WTC11 (cell line): ENCODE measurements at regions not wholly inside any gene's neighbourhood (a gene's known extent, or its start where the extent isn't known, plus 50 kb on each side); places are given as distances from the start of the nearest gene placed in this dataset.

Experiments used
- ELF4 ChIP-seq: sonication (generic); formaldehyde crosslinking; IDR thresholded peaks from 2 replicates; pipeline ENCODE4 v1.8.1; 2022; ENCODE audit warnings: low read depth, mild to moderate bottlenecking, moderate library complexity, missing genetic modification reagents
- TCF7 ChIP-seq: sonication (generic); formaldehyde crosslinking; IDR thresholded peaks from 2 replicates; pipeline ENCODE4 v1.8.0; 2022; ENCODE audit warnings: mild to moderate bottlenecking, low read depth, missing genetic modification reagents, moderate library complexity
- TF ChIP-seq, protein P1 (sequence below): sonication (generic); formaldehyde crosslinking; IDR thresholded peaks from 2 replicates; pipeline ENCODE4 v1.8.1; 2023; ENCODE audit warnings: mild to moderate bottlenecking, missing genetic modification reagents
- TF ChIP-seq, protein P2 (sequence below): fragments of 200-600 bp; IDR thresholded peaks from 2 replicates; pipeline ENCODE4 v1.8.0; 2022; ENCODE audit warnings: antibody characterized with exemption
- TF ChIP-seq, protein P3 (sequence below): sonication (generic); formaldehyde crosslinking; IDR thresholded peaks from 2 replicates; pipeline ENCODE4 v1.8.1; 2023; ENCODE audit warnings: mild to moderate bottlenecking, moderate library complexity, missing genetic modification reagents
- TF ChIP-seq, protein P4 (sequence below): sonication (generic); formaldehyde crosslinking; IDR thresholded peaks from 2 replicates; pipeline ENCODE4 v1.8.1; 2022; ENCODE audit warnings: low read depth, missing genetic modification reagents, borderline replicate concordance
- TF ChIP-seq, protein P5 (sequence below): sonication (generic); formaldehyde crosslinking; IDR thresholded peaks from 2 replicates; pipeline ENCODE4 v1.8.1; 2023; ENCODE audit warnings: mild to moderate bottlenecking, missing genetic modification reagents
- TF ChIP-seq, protein P6 (sequence below): sonication (generic); formaldehyde crosslinking; IDR thresholded peaks from 2 replicates; pipeline ENCODE4 v1.8.0; 2022; ENCODE audit warnings: mild to moderate bottlenecking, missing genetic modification reagents
- TF ChIP-seq, protein P7 (sequence below): sonication (generic); formaldehyde crosslinking; conservative IDR thresholded peaks from 2 replicates; pipeline ENCODE4 v1.8.1; 2023; ENCODE audit warnings: mild to moderate bottlenecking, low read depth, missing genetic modification reagents, moderate library complexity

DNA sequence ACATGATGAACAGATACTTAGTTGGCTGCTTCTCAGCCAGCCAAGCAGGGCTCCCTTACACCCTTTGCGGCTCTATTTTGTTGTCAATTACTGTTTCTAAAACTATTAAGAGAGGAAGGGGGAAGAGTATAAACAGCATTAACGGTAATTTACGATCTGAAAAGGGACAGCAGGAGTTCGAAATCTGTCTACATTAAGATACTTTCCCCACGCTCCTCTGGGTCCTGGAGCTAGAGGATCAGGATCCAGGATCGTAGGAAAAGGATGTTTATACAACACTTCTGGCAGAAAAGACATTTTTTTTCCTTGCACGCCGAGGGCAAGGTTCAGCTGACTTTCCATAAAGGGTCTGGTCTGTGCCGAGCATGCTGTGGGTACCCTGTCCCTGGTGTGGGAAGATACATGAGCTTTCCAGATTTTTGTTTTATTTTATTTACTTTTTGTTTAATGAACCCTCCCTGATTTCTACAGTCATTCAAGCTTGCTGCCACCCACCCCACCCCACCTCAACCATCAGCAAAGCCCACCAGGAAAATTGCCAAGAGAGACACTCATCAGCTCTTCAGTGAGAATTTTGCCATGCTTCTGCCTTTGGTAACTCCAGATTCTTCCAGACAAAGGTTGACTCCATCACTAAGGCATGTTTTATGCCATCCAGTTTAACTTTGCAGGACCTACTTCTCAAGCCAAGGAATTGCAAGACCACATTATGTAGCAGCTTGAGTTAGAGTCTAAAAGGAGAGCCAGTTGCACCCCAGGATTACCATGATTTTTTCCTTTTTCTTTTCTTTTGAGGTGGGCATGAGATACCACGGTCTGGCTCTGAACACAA, 188.1 kb downstream of the QDPR start:
- TF ChIP-seq, protein P1, sequence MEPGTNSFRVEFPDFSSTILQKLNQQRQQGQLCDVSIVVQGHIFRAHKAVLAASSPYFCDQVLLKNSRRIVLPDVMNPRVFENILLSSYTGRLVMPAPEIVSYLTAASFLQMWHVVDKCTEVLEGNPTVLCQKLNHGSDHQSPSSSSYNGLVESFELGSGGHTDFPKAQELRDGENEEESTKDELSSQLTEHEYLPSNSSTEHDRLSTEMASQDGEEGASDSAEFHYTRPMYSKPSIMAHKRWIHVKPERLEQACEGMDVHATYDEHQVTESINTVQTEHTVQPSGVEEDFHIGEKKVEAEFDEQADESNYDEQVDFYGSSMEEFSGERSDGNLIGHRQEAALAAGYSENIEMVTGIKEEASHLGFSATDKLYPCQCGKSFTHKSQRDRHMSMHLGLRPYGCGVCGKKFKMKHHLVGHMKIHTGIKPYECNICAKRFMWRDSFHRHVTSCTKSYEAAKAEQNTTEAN (CRISPR knock-in tag), result no peak
- TF ChIP-seq, protein P2, sequence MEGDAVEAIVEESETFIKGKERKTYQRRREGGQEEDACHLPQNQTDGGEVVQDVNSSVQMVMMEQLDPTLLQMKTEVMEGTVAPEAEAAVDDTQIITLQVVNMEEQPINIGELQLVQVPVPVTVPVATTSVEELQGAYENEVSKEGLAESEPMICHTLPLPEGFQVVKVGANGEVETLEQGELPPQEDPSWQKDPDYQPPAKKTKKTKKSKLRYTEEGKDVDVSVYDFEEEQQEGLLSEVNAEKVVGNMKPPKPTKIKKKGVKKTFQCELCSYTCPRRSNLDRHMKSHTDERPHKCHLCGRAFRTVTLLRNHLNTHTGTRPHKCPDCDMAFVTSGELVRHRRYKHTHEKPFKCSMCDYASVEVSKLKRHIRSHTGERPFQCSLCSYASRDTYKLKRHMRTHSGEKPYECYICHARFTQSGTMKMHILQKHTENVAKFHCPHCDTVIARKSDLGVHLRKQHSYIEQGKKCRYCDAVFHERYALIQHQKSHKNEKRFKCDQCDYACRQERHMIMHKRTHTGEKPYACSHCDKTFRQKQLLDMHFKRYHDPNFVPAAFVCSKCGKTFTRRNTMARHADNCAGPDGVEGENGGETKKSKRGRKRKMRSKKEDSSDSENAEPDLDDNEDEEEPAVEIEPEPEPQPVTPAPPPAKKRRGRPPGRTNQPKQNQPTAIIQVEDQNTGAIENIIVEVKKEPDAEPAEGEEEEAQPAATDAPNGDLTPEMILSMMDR, result no peak
- TF ChIP-seq, protein P3, sequence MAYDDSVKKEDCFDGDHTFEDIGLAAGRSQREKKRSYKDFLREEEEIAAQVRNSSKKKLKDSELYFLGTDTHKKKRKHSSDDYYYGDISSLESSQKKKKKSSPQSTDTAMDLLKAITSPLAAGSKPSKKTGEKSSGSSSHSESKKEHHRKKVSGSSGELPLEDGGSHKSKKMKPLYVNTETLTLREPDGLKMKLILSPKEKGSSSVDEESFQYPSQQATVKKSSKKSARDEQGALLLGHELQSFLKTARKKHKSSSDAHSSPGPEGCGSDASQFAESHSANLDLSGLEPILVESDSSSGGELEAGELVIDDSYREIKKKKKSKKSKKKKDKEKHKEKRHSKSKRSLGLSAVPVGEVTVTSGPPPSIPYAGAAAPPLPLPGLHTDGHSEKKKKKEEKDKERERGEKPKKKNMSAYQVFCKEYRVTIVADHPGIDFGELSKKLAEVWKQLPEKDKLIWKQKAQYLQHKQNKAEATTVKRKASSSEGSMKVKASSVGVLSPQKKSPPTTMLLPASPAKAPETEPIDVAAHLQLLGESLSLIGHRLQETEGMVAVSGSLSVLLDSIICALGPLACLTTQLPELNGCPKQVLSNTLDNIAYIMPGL (CRISPR knock-in tag), result no peak
- no peak for TF ChIP-seq TCF7 (CRISPR knock-in tag)
- no peak for TF ChIP-seq ELF4
- TF ChIP-seq, protein P4, sequence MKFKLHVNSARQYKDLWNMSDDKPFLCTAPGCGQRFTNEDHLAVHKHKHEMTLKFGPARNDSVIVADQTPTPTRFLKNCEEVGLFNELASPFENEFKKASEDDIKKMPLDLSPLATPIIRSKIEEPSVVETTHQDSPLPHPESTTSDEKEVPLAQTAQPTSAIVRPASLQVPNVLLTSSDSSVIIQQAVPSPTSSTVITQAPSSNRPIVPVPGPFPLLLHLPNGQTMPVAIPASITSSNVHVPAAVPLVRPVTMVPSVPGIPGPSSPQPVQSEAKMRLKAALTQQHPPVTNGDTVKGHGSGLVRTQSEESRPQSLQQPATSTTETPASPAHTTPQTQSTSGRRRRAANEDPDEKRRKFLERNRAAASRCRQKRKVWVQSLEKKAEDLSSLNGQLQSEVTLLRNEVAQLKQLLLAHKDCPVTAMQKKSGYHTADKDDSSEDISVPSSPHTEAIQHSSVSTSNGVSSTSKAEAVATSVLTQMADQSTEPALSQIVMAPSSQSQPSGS (CRISPR knock-in tag), result no peak
- TF ChIP-seq, protein P5, sequence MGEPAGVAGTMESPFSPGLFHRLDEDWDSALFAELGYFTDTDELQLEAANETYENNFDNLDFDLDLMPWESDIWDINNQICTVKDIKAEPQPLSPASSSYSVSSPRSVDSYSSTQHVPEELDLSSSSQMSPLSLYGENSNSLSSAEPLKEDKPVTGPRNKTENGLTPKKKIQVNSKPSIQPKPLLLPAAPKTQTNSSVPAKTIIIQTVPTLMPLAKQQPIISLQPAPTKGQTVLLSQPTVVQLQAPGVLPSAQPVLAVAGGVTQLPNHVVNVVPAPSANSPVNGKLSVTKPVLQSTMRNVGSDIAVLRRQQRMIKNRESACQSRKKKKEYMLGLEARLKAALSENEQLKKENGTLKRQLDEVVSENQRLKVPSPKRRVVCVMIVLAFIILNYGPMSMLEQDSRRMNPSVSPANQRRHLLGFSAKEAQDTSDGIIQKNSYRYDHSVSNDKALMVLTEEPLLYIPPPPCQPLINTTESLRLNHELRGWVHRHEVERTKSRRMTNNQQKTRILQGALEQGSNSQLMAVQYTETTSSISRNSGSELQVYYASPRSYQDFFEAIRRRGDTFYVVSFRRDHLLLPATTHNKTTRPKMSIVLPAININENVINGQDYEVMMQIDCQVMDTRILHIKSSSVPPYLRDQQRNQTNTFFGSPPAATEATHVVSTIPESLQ, result no peak
- TF ChIP-seq, protein P6, sequence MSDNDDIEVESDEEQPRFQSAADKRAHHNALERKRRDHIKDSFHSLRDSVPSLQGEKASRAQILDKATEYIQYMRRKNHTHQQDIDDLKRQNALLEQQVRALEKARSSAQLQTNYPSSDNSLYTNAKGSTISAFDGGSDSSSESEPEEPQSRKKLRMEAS (CRISPR knock-in tag), result no peak
- TF ChIP-seq, protein P7, sequence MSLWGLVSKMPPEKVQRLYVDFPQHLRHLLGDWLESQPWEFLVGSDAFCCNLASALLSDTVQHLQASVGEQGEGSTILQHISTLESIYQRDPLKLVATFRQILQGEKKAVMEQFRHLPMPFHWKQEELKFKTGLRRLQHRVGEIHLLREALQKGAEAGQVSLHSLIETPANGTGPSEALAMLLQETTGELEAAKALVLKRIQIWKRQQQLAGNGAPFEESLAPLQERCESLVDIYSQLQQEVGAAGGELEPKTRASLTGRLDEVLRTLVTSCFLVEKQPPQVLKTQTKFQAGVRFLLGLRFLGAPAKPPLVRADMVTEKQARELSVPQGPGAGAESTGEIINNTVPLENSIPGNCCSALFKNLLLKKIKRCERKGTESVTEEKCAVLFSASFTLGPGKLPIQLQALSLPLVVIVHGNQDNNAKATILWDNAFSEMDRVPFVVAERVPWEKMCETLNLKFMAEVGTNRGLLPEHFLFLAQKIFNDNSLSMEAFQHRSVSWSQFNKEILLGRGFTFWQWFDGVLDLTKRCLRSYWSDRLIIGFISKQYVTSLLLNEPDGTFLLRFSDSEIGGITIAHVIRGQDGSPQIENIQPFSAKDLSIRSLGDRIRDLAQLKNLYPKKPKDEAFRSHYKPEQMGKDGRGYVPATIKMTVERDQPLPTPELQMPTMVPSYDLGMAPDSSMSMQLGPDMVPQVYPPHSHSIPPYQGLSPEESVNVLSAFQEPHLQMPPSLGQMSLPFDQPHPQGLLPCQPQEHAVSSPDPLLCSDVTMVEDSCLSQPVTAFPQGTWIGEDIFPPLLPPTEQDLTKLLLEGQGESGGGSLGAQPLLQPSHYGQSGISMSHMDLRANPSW, result no peak
